ENCODE measurements at regions not wholly inside any gene's neighbourhood (a gene's known extent, or its start where the extent isn't known, plus 50 kb on each side); places are given as distances from the start of the nearest gene placed in this dataset.

DNA sequence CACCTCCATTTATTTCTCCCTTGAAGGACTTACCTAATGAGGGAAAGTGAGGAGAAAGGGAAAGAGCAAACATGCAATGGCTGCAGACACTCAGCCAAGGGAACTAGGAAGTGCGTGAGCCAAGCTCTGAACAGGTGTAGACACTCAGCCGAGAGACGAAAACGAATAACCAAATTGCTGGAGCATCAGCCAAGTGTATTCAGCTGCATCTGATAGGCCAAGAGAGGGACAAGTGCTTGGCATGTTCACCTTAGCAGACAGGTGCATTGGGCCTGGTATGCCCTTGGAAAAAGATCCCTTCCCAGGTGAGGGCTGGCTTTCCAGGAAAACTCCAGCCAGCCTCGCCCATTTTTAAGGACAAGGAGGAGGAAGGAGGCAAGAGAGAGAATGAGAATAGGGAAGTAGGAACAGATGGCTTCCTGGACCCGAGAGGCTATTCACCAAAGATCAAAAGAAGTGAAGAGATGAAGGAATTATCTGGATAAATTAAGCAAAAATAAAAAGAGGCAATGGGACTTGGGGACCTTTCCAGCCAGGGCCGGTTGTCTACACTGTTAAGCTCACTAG lies 184.7 kb downstream of the TOMM20 start:
- TF ChIP-seq, protein P1, sequence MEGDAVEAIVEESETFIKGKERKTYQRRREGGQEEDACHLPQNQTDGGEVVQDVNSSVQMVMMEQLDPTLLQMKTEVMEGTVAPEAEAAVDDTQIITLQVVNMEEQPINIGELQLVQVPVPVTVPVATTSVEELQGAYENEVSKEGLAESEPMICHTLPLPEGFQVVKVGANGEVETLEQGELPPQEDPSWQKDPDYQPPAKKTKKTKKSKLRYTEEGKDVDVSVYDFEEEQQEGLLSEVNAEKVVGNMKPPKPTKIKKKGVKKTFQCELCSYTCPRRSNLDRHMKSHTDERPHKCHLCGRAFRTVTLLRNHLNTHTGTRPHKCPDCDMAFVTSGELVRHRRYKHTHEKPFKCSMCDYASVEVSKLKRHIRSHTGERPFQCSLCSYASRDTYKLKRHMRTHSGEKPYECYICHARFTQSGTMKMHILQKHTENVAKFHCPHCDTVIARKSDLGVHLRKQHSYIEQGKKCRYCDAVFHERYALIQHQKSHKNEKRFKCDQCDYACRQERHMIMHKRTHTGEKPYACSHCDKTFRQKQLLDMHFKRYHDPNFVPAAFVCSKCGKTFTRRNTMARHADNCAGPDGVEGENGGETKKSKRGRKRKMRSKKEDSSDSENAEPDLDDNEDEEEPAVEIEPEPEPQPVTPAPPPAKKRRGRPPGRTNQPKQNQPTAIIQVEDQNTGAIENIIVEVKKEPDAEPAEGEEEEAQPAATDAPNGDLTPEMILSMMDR (IDR thresholded peaks at IDR 0.05), result no peak
- TF ChIP-seq POLR2A (IDR thresholded peaks at IDR 0.05) (no peak), EP300 (IDR thresholded peaks at IDR 0.05) (no peak)
